ENCODE measurements at regions not wholly inside any gene's neighbourhood (a gene's known extent, or its start where the extent isn't known, plus 50 kb on each side); places are given as distances from the start of the nearest gene placed in this dataset.

DNA sequence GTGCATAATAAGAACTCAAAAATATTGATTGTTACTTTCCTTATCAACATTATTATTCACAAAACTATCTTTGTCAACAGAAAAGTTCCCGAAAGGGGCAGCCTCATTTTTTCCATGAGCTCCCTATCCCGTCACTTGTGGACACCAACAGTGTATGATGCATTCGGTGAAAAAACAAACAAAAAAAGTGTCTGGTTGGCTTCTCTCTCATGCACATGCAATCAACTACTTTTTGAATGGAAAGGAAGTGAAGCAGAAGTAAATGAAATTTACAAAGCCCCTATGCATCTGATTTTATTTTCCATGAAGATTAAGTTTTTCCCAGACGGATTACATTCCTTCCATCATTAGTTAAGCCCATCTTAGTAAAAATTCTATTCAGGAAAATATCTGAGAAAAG, 526.9 kb downstream of the RFC3 start:
- H3K27ac ChIP-seq, result no peak overlapping the region
- intact Hi-C loops (cut with DNase I; ENCODE audit: low total_unique reads), result no loop called here
- no peaks in the 10 kb centered on the region for H3K36me3 ChIP-seq (ENCODE audit: low read depth, missing control alignments)
- no peaks in the 10 kb centered on the region for H3K4me1 ChIP-seq
- H3K4me3 ChIP-seq, result no peak overlapping the region
- DNase-seq, result no peak
- WGBS, 2 donors, result 87 to 89% methylated on average over 4 of the region's 4 CpGs
- TF ChIP-seq CTCF (IDR thresholded peaks at IDR 0.05) (no peak), POLR2A (IDR thresholded peaks at IDR 0.05) (no peak)
- H3K9me3 ChIP-seq, result no peaks in the 10 kb centered on the region
- no peaks in the 10 kb centered on the region for H3K27me3 ChIP-seq

- H3K36me3 ChIP-seq (ENCODE audit: low read depth, missing control alignments), result no peaks in the 10 kb centered on the region
- TF ChIP-seq CTCF (IDR thresholded peaks at IDR 0.05) (no peak), POLR2A (IDR thresholded peaks at IDR 0.05) (no peak)
- H3K4me1 ChIP-seq, result no peaks in the 10 kb centered on the region
- H3K4me3 ChIP-seq, result no peak overlapping the region
- no peaks in the 10 kb centered on the region for H3K9me3 ChIP-seq
- WGBS, 2 donors, result 77 to 81% methylated on average over 7 of the region's 7 CpGs
- DNase-seq, result no peak
- H3K27me3 ChIP-seq, result no peaks in the 10 kb centered on the region
- intact Hi-C loops (cut with DNase I; ENCODE audit: low total_unique reads), result no loop called here
- no peak overlapping the region for H3K27ac ChIP-seq
Measured at GRCh38 chr13:34345258-34345965, 527.5 kb downstream of the RFC3 start.

GRCh38 chr13:34346626-34347025, 528.7 kb downstream of the RFC3 start:
- intact Hi-C loops (cut with DNase I; ENCODE audit: low total_unique reads), result no loop called here
- DNase-seq, result no peak
- H3K9me3 ChIP-seq, result no peaks in the 10 kb centered on the region
- H3K36me3 ChIP-seq (ENCODE audit: low read depth, missing control alignments), result no peaks in the 10 kb centered on the region
- no peaks in the 10 kb centered on the region for H3K4me1 ChIP-seq
- H3K27me3 ChIP-seq, result no peaks in the 10 kb centered on the region
- TF ChIP-seq CTCF (IDR thresholded peaks at IDR 0.05) (no peak), POLR2A (IDR thresholded peaks at IDR 0.05) (no peak)
- H3K4me3 ChIP-seq, result no peak overlapping the region
- H3K27ac ChIP-seq, result no peak overlapping the region
- WGBS, 2 donors, result 80 to 85% methylated on average over 4 of the region's 4 CpGs

DNA sequence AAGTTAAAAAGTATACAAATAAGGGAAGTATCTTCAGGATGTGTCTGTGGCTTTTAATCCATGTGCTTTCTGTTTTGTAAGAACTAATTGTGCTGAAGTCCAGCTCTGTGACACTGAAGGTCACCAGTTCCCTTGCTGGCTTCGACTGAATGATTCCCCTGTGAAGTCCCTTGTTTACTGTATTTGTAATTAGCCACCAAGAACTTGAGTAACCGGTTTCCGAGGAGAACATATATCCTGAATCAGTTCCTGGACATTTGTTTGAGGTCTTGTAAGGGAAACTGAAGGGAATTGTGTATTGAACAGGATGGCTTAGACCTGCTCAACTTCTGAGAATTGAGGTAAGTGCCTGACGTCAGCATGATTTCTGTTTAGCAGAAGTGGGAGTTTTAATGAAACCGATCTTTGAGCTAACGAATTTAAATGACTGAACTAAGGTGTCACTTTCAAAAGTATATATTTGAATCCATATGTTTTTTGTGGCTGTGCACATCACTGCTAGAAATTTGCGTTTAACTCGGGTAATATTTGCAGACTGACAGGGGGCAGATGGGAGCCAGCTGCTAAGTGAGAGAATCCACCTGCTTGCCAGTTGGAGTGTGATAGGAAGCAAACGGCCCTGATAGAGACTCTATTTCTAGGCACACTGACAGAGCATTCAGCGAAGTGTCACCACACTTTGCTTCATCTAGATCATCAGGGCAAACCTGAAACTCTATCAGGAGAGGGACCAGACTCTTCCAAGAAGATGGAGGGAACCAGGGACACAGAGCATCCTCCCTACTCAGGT, 530.0 kb downstream of the RFC3 start:
- no peak for DNase-seq

More for the DNA sequence above, 530.0 kb downstream of the RFC3 start:
- 60 to 67% methylated on average over 10 of the region's 10 CpGs for WGBS, 2 donors
- Histone ChIP-seq H3K27ac (no peak overlapping the region), H3K4me3 (no peak overlapping the region), H3K9me3 (no peaks in the 10 kb centered on the region), H3K36me3 (ENCODE audit: low read depth, missing control alignments) (no peaks in the 10 kb centered on the region), H3K27me3 (no peaks in the 10 kb centered on the region), H3K4me1 (no peaks in the 10 kb centered on the region)
- TF ChIP-seq POLR2A (IDR thresholded peaks at IDR 0.05) (no peak), CTCF (IDR thresholded peaks at IDR 0.05) (no peak)
- intact Hi-C loops (cut with DNase I; ENCODE audit: low total_unique reads), result no loop called here

All from testis (tissue), 2 donors.